HepG2 (cell line): ENCODE measurements at regions not wholly inside any gene's neighbourhood (a gene's known extent, or its start where the extent isn't known, plus 50 kb on each side); places are given as distances from the start of the nearest gene placed in this dataset.

Source experiments
- ATAC-seq: fragments of 200-7000 bp; cut with Tn5 transposase; 3 replicates; pipeline ENCODE4 v1.9.1; 2020; ENCODE audit warnings: mild to moderate bottlenecking, moderate library complexity
- BruUV-seq: library from RNA; stranded (reverse); fragments of 400-500 nt; replicated peaks from 2 replicates; lab custom pipeline; 2021; lab: Mats Ljungman, UMichigan
- CTCF ChIA-PET: fragments of 300-600 bp; formaldehyde crosslinking; extraction: SDS; loops from one replicate; lab custom pipeline; 2021; ENCODE audit warnings: low total read pairs, inconsistent platforms, low intra/inter-chr PET ratio; lab: Yijun Ruan, JAX
- POLR2A ChIA-PET: fragments of 350-600 bp; sonication (Branson Sonifier 250); formaldehyde crosslinking; loops from one replicate; lab custom pipeline; 2020; ENCODE audit warnings: antibody characterized with exemption, inconsistent platforms; lab: Yijun Ruan, JAX
- DNase-seq: peaks from one replicate; pipeline ENCODE4 v3.0.0-alpha.2; 2015; ENCODE audit warnings: low spot score
- FAIRE-seq: peaks from 3 replicates; lab custom pipeline; 2011; peaks lifted over from hg19 to GRCh38; lab: Jason Lieb, UNC
- H2AFZ ChIP-seq: one replicate; pipeline ENCODE4 v1.6.1; 2011; ENCODE audit warnings: low read length, inconsistent platforms
- H3K27ac ChIP-seq: fragments of 300-600 bp; 3 replicates; pipeline ENCODE4 v1.8.0; 2011; ENCODE audit warnings: mixed run types, mild to moderate bottlenecking, mixed read lengths, low read length, inconsistent platforms; ENCODE audit not compliant: insufficient read depth; ENCODE audit errors: extremely low read length
- H3K27me3 ChIP-seq, 2 experiments: fragments of 200-600 bp in 1 of 2; 2 replicates in 1 of 2; 3 replicates in 1 of 2; pipeline versions ENCODE4 v1.6.0 to v1.8.0; 2011; ENCODE audit warnings: low read length in 2 of 2, mild to moderate bottlenecking in 2 of 2, moderate library complexity in 2 of 2, inconsistent platforms in 1 of 2; ENCODE audit not compliant: insufficient read depth in 2 of 2, control insufficient read depth in 1 of 2
- H3K36me3 ChIP-seq, 2 experiments: fragments of 200-600 bp in 1 of 2; replicated peaks in 1 of 2; 2 replicates in 1 of 2; 3 replicates in 1 of 2; pipeline versions ENCODE4 v1.5.1 to v1.8.0; 2011; ENCODE audit warnings: low read length in 2 of 2, inconsistent platforms in 1 of 2; ENCODE audit not compliant: insufficient read depth in 2 of 2, control insufficient read depth in 1 of 2
- H3K4me1 ChIP-seq: 2 replicates; pipeline ENCODE4 v1.5.1; 2012; ENCODE audit warnings: low read length, inconsistent platforms; ENCODE audit not compliant: insufficient read depth
- H3K4me2 ChIP-seq: 2 replicates; pipeline ENCODE4 v1.6.0; 2011; ENCODE audit warnings: low read depth, low read length, inconsistent platforms
- H3K4me3 ChIP-seq, 3 experiments: fragments of 200-600 bp in 1 of 3; sonication (generic), shearing (Covaris generic) in 1 of 3; replicated peaks in 1 of 3; 2 replicates each; pipeline ENCODE4 v1.5.1; 2011 to 2016; ENCODE audit warnings: low read length in 3 of 3, inconsistent platforms in 2 of 3, low read depth in 2 of 3, mild to moderate bottlenecking in 2 of 3, control low read depth in 1 of 3, mixed read lengths in 1 of 3; ENCODE audit not compliant: insufficient read depth in 1 of 3
- H3K79me2 ChIP-seq: one replicate; pipeline ENCODE4 v1.6.1; 2011; ENCODE audit warnings: low read length, inconsistent platforms; ENCODE audit not compliant: insufficient read depth
- H3K9ac ChIP-seq: 2 replicates; pipeline ENCODE4 v1.6.0; 2011; ENCODE audit warnings: mild to moderate bottlenecking, low read depth, low read length, inconsistent platforms; ENCODE audit not compliant: insufficient read depth
- H3K9me3 ChIP-seq: 2 replicates; pipeline ENCODE4 v1.5.1; 2012; ENCODE audit warnings: mild to moderate bottlenecking, low read length
- H4K20me1 ChIP-seq: 2 replicates; pipeline ENCODE4 v1.6.0; 2011; ENCODE audit warnings: inconsistent platforms, mild to moderate bottlenecking, low read length, moderate library complexity; ENCODE audit not compliant: insufficient read depth
- ARNT2 ChIP-seq: sonication (generic); formaldehyde crosslinking; IDR thresholded peaks from 2 replicates; pipeline ENCODE4 v1.8.0; 2022; ENCODE audit warnings: mild to moderate bottlenecking, low read depth, missing genetic modification reagents, moderate library complexity
- ARNTL ChIP-seq: sonication (generic); formaldehyde crosslinking; IDR thresholded peaks from 2 replicates; pipeline ENCODE4 v1.4.0; 2020; ENCODE audit warnings: mild to moderate bottlenecking, missing genetic modification reagents
- BRF2 ChIP-seq: sonication (generic); formaldehyde crosslinking; IDR thresholded peaks from 2 replicates; pipeline ENCODE4 v1.8.1; 2022; ENCODE audit warnings: mild to moderate bottlenecking, missing genetic modification reagents
- CBX5 ChIP-seq: sonication (generic); formaldehyde crosslinking; IDR thresholded peaks from 2 replicates; pipeline ENCODE4 v1.4.0; 2020; ENCODE audit warnings: missing genetic modification reagents, borderline replicate concordance
- JUND ChIP-seq: sonication (generic); formaldehyde crosslinking; IDR thresholded peaks from 2 replicates; pipeline ENCODE4 v1.8.0; 2022; ENCODE audit warnings: mild to moderate bottlenecking, missing genetic modification reagents
- MAF1 ChIP-seq: sonication (generic); formaldehyde crosslinking; IDR thresholded peaks from 2 replicates; pipeline ENCODE4 v1.5.0; 2020; ENCODE audit warnings: missing genetic modification reagents, borderline replicate concordance
- NR0B2 ChIP-seq: sonication (generic); formaldehyde crosslinking; IDR thresholded peaks from 2 replicates; pipeline ENCODE4 v1.4.0; 2020; ENCODE audit warnings: mild to moderate bottlenecking, missing genetic modification reagents
- ZNF552 ChIP-seq: sonication (generic); formaldehyde crosslinking; IDR thresholded peaks from 2 replicates; pipeline ENCODE4 v1.9.0; 2022; ENCODE audit warnings: missing genetic modification reagents, mild to moderate bottlenecking, borderline replicate concordance
- ZNF75D ChIP-seq: sonication (generic); formaldehyde crosslinking; IDR thresholded peaks from 2 replicates; pipeline ENCODE4 v1.8.1; 2023; ENCODE audit warnings: missing genetic modification reagents, mild to moderate bottlenecking, borderline replicate concordance
- ZNF766 ChIP-seq: sonication (generic); formaldehyde crosslinking; IDR thresholded peaks from 2 replicates; pipeline ENCODE4 v1.5.0; 2020; ENCODE audit warnings: missing genetic modification reagents, borderline replicate concordance
- ZNF782 ChIP-seq: sonication (generic); formaldehyde crosslinking; IDR thresholded peaks from 2 replicates; pipeline ENCODE4 v1.4.0; 2020; ENCODE audit warnings: missing genetic modification reagents, mild to moderate bottlenecking, borderline replicate concordance
- ZSCAN21 ChIP-seq: sonication (generic); formaldehyde crosslinking; IDR thresholded peaks from 2 replicates; pipeline ENCODE4 v1.8.0; 2022; ENCODE audit warnings: mild to moderate bottlenecking, missing genetic modification reagents, moderate library complexity, borderline replicate concordance
- WGBS: methylation state at CpG from one replicate; pipeline ENCODE4 v1.1.6; 2017; ENCODE audit warnings: low lambda C conversion rate; 5-methylcytosine and 5-hydroxymethylcytosine counted together
- in situ Hi-C: cut with HindIII; loops from 2 replicates; pipeline ENCODE4 v1.10.0; 2017; ENCODE audit warnings: low pct_unique_long_range_greater_than_20kb; ENCODE audit not compliant: extremely low pct_ligation_motif_present
- intact Hi-C: fragments of 100-400 bp; cut with micrococcal nuclease; formaldehyde crosslinking; loops from one replicate; pipeline ENCODE4 v1.10.0; 2022; ENCODE audit not compliant: unreplicated experiment
- TF ChIP-seq, protein P1 (sequence below): sonication (generic); formaldehyde crosslinking; IDR thresholded peaks from 2 replicates; pipeline ENCODE4 v1.4.0; 2020; ENCODE audit warnings: mild to moderate bottlenecking, missing genetic modification reagents

- no peak for TF ChIP-seq ZNF782
These were observed 242.2 kb upstream of the ECI2 start (continued) for GRCh38 chr6:4377603-4378002.

DNA sequence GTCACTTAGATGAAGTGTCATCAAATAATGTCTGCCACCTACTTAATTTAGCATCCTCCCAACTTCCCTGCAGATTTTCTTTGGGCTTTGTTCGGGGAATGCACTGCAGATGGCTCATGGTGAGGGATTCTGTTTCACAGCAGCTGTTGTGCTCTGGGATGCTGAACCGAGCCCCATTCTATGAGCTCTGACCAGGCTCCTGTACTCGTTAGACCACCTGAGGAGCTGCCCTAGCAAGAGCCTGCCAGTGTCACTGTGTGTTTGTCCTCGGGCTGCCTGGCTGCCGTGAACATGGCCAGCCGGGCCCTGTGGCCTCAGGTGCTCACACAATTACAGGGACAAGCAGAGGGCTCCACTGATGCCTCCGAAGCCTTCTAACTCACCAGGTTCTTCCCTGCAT, 238.8 kb upstream of the ECI2 start:
- no TSS peak for BruUV-seq
- no peak overlapping the region for H3K4me2 ChIP-seq
- H3K9ac ChIP-seq, result no peak overlapping the region
- no peak overlapping the region for H3K27ac ChIP-seq
- no peaks in the 10 kb centered on the region for H4K20me1 ChIP-seq
- no peak for TF ChIP-seq BRF2 (CRISPR knock-in tag)
- TF ChIP-seq ZNF766 (CRISPR knock-in tag), result no peak
- TF ChIP-seq JUND (CRISPR knock-in tag), result no peak
- TF ChIP-seq ARNT2 (CRISPR knock-in tag), result no peak
- no peak for TF ChIP-seq MAF1 (CRISPR knock-in tag)
- no peak for TF ChIP-seq ARNTL (CRISPR knock-in tag)
- TF ChIP-seq ZNF552 (CRISPR knock-in tag), result no peak
- TF ChIP-seq ZSCAN21 (CRISPR knock-in tag), result no peak
- TF ChIP-seq, protein P1, sequence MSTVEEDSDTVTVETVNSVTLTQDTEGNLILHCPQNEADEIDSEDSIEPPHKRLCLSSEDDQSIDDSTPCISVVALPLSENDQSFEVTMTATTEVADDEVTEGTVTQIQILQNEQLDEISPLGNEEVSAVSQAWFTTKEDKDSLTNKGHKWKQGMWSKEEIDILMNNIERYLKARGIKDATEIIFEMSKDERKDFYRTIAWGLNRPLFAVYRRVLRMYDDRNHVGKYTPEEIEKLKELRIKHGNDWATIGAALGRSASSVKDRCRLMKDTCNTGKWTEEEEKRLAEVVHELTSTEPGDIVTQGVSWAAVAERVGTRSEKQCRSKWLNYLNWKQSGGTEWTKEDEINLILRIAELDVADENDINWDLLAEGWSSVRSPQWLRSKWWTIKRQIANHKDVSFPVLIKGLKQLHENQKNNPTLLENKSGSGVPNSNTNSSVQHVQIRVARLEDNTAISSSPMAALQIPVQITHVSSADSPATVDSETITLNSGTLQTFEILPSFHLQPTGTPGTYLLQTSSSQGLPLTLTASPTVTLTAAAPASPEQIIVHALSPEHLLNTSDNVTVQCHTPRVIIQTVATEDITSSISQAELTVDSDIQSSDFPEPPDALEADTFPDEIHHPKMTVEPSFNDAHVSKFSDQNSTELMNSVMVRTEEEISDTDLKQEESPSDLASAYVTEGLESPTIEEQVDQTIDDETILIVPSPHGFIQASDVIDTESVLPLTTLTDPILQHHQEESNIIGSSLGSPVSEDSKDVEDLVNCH (CRISPR knock-in tag), result no peak
- TF ChIP-seq ZNF75D, result no peak
- no peak for TF ChIP-seq NR0B2 (CRISPR knock-in tag)
- TF ChIP-seq CBX5 (CRISPR knock-in tag), result no peak
- POLR2A ChIA-PET, result no interaction called here
- ATAC-seq, result no peak
- in situ Hi-C loops (no loop called here), intact Hi-C loops (no loop called here)
- H2AFZ ChIP-seq, result no peak overlapping the region
- H3K9me3 ChIP-seq, result no peaks in the 10 kb centered on the region
- H3K4me1 ChIP-seq, result no peaks in the 10 kb centered on the region
- no peak for FAIRE-seq
- no peak overlapping the region for H3K4me3 ChIP-seq
- DNase-seq, result no peak
- H3K36me3 ChIP-seq, result no peaks in the 10 kb centered on the region
- peaks cover 0 to 42% of the 10 kb centered on the region in 2 experiments; a peak in 4 of 5 replicates for H3K27me3 ChIP-seq
- CTCF ChIA-PET, result no interaction called here
- no peaks in the 10 kb centered on the region for H3K79me2 ChIP-seq
- 10% methylated on average over 7 of the region's 7 CpGs for WGBS
